ENCODE measurements at regions not wholly inside any gene's neighbourhood (a gene's known extent, or its start where the extent isn't known, plus 50 kb on each side); places are given as distances from the start of the nearest gene placed in this dataset.

DNA sequence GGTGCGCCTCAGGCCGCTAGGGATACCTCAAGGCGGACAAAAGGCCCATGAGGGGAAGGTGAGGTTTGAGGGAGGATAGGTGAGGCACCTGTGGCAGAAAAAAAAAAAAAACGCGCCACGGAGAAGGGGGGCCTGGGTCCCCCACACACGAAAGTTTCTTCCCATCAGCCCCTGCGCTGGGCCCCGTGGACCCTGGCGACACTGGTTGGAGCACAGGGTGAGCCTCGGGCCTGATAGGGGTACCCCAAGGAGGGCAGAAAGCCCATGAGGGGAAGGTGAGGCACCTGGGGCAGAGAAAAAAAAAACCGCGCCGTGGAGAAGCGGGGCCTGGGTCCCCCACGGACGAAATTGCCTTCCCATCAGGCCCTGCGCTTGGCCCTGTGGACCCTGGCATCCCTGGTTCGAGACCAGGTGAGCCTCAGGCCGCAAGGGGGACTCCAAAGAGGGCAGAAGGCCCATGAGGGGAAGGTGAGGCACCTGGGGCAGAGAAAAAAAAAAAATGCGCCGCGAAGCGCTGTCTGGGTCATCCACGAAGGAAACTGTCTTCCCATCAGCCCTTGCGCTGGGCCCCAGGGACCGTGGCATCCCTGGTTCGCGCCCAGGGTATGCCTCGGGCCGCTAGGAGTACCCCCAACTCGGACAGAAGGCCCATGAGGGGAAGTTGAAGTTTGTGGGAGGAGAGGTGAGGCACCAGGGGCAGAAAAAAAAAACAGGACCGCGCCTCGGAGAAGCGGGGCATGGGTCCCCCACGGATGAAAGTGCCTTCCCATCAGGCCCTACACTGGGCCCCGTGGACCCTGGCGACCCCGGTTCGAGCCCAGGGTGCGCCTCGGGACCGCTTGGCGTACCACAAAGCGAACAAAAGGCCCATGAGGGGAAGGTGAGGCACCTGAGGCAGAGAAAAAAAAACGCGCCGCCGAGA is 226.2 kb downstream of the CCDC74A start:
- TF ChIP-seq POLR2A (IDR thresholded peaks at IDR 0.05), result no peak
- TF ChIP-seq, protein P1, sequence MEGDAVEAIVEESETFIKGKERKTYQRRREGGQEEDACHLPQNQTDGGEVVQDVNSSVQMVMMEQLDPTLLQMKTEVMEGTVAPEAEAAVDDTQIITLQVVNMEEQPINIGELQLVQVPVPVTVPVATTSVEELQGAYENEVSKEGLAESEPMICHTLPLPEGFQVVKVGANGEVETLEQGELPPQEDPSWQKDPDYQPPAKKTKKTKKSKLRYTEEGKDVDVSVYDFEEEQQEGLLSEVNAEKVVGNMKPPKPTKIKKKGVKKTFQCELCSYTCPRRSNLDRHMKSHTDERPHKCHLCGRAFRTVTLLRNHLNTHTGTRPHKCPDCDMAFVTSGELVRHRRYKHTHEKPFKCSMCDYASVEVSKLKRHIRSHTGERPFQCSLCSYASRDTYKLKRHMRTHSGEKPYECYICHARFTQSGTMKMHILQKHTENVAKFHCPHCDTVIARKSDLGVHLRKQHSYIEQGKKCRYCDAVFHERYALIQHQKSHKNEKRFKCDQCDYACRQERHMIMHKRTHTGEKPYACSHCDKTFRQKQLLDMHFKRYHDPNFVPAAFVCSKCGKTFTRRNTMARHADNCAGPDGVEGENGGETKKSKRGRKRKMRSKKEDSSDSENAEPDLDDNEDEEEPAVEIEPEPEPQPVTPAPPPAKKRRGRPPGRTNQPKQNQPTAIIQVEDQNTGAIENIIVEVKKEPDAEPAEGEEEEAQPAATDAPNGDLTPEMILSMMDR (IDR thresholded peaks at IDR 0.05), result no peak

All from upper lobe of left lung (tissue), 4 donors.